ENCODE measurements at regions not wholly inside any gene's neighbourhood (a gene's known extent, or its start where the extent isn't known, plus 50 kb on each side); places are given as distances from the start of the nearest gene placed in this dataset.
"Not testable (repeated sequence)": the region's sequence is repeated elsewhere in the genome, so short reads cannot be mapped to it uniquely, and the experiment has no call there.

- ATAC-seq (no peak), DNase-seq (no peak)
These were observed 355.5 kb downstream of the LRRIQ3 start for GRCh38 chr1:73842436-73842835.

DNA sequence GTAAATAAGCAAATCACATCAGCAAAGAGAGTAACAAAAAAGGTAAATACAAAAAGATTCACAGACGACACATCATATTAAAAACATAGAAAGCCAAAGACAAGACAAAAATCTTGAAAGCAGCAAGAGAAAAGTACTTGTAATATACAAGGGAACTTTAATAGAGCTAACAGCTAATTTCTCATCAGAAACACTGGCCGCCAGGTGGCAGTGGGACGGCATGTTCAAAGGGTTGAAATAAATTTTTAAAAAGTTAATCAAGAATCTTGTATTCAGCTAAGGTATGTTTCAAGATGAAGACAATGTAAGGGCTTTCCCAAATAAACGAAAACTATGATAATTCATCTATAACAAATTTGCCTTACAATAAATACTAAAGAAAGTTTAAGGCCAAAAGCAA lies 358.1 kb downstream of the LRRIQ3 start:
- DNase-seq (peak; percentile 4), ATAC-seq (no peak)

GRCh38 chr1:73832276-73833181 lies 365.4 kb downstream of the LRRIQ3 start:
- DNase-seq (no peak), ATAC-seq (no peak)

- DNase-seq, ATAC-seq: not testable (repeated sequence)
These were observed 370.7 kb downstream of the LRRIQ3 start for GRCh38 chr1:73827283-73827682.

DNA sequence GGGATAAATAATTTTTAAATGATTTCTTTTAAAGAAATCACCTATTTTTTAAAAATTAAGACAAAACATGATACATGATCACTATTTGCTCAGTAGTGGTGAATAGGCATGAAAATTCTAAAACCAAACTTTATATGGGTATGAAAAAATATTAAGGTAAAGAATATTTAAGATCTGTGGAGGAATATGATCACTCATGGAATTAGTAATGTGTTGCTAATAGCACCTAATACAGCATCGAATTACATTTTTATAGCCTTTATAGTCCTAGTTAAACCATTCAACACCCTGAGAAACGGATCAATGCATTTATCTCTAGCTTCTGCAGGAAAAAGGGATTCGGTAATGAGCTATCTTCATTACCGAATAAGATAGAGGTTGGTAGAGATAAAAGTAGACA lies 373.9 kb downstream of the LRRIQ3 start:
- no peak for ATAC-seq
- DNase-seq: no peak

GRCh38 chr1:73821520-73821919 lies 376.5 kb downstream of the LRRIQ3 start:
- ATAC-seq: no peak
- no peak for DNase-seq

DNA sequence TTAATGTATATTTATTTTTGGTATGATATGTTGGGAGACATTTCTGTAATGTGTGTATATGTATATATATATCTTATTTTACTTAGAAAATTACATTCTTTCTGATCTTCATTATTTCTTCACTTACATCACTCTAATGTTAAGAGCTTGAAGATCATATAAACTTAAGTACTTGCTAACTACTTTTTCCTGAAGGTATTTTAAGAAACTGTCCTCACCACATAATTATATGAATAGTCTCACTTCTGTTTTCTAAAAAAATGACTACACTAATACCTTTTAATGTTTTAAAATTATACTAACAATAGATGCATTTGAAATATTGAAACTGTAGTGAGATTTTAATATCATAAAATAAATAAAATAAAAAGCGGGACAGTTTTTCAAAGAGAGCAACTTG lies 377.1 kb downstream of the LRRIQ3 start:
- no peak for DNase-seq
- no peak for ATAC-seq

- ATAC-seq (no peak), DNase-seq (no peak)
These were observed 384.3 kb downstream of the LRRIQ3 start for GRCh38 chr1:73813716-73814115.

DNA sequence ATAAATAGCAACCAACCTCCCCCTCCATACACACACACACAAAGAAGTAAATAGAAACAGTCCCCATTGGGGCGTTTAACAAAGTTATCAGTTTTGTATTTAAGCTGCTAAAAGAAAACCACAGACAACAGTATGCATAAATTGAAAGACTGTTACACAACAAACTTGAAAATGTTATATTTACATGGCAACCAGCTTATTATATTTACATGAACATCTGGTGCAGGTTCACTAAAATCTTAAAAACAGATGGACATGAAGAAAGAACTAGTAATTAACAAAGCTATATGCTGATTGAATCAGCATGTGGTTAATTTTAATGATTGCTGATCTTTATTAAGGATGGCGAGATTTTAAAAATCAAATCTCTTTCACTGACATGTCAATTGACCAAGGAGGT lies 384.7 kb downstream of the LRRIQ3 start:
- no peak for ATAC-seq
- DNase-seq: no peak

DNA sequence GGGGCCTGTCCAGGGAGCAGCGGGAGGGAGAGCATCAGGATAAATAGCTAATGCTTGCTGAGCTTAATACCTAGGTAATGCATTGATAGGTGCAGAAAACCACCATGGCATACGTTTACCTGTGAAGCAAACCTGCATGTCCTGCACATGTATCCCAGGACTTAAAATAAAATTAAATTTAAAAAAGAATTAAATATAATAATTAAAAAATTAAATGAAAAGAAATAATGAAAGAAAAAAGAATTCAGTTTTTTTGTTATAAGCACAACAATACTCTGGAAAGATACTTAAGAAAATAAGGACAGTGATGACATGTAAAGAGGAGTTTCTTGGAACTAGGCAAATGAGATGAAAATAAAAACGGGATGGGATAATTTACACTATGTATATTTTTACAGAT lies 386.2 kb downstream of the LRRIQ3 start:
- ATAC-seq (no peak), DNase-seq (no peak)

DNA sequence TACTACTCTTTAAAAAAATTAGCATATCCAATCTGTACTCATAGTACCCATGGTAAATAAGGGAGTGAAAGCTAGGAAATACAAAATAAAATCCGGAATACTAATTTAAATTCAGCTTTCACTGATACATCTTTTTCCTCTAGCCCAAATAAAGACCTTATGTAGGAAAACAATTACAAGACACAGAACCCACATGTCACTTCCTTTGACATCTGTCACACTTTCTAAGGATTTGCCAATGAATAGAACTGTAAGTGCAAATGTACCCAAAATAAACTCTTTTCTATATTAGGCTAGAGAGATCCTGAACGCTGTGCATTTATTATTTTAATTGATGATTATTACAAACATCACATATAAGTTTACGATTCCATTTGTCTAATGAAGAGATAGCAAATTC lies 393.0 kb downstream of the LRRIQ3 start:
- DNase-seq (no peak), ATAC-seq (no peak)

DNA sequence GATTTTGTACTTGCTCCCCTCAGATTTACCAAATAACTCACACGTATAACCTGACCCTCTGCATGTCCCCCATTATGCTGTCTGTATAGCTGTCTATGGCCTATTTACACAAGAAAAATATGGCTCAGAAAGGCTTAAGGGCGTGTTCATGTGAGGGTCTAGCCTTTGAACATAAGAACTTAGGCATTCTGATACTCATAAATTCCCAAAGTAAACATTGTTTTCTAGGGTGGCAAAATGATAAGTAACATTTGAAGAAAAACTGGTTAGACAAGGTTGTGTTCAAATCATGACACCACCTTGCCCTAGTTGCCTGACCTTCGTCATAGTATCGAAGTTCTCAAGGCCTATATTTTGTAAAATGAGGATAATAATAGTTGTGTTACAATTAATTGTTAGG lies 394.6 kb downstream of the LRRIQ3 start:
- ATAC-seq (no peak), DNase-seq (no peak)

GRCh38 chr1:73801912-73802429 lies 396.0 kb downstream of the LRRIQ3 start:
- no peak for ATAC-seq

GRCh38 chr1:73800376-73800775 lies 397.6 kb downstream of the LRRIQ3 start:
- no peak for ATAC-seq
- no peak for DNase-seq

More at GRCh38 chr1:73801912-73802429, 396.0 kb downstream of the LRRIQ3 start:
- no peak for DNase-seq

DNA sequence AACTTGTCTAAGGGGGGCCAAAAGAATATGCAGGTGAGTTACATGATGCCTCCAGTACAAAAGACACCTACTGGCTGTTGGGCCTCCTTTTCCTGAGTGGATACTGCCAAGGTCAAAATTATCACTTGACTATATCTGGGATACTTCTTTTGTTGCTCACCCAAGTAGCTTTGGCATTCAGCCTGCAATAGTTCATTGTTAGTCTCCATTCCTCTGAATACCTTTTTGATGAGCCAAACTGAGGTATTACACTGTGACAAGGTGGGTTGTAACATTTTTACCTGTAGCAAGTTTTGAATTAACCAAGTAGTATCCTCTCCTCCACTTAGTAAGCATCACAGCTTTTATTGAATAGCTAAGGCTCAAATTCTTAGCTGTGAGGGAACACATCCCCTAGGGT lies 408.0 kb downstream of the LRRIQ3 start:
- DNase-seq: no peak

DNA sequence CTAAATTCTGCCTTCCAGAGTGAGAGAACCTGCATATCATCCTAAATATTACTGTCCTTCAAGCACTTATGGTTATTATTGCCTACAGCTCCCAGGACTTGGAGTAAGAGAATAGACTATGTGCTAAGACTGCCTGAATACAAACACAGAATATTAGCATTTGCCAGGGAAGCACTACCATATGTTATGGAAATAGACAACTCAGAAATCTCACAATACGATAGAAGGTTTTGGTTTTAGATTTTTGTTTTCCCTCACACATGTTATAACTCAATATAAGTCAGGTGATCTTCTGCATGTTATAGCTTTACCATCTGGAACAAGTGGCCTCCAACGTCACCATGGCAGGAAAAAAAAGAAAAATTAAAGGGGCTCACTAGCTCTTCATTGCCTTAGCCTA lies 413.9 kb downstream of the LRRIQ3 start:
- DNase-seq (no peak), ATAC-seq (no peak)

More for the DNA sequence above, 408.0 kb downstream of the LRRIQ3 start:
- no peak for ATAC-seq

DNA sequence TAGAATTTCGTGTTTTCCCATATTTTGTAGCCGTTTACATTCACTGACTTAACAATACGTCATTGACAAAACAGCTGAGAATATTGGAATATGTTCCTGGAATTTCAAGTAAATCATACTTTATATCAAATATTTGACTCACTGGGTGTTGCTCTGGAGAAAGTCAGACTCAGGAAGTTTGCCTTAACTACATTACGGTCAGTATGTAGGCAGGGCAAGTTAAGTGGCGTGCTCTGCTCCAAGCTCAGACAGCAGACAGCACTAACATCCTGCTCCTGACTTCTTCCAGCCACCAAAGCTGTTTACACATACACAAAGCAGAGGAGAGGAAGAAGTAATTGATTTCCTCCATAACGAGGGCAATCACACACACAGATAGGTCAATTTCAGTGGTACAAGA lies 414.6 kb downstream of the LRRIQ3 start:
- no peak for ATAC-seq
- no peak for DNase-seq

DNA sequence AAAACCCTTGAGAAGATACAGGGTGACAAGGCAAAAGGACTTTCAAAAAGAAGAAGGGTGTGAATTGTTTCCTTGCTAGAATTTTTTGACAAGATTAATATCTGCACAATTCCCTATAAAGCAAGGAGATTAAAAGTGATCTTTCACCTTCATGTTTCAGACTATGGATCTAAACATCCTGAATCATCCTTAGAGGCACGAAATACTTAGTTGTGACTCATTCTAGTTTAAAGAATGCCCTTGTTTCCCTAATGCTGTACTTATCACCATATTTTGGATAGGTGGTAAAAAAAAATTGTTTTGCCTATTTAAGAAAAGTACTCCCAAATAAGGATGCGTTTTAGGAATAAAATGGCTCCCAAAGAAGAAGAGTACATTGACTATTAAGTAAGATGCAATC lies 415.1 kb downstream of the LRRIQ3 start:
- ATAC-seq (no peak), DNase-seq (no peak)

DNA sequence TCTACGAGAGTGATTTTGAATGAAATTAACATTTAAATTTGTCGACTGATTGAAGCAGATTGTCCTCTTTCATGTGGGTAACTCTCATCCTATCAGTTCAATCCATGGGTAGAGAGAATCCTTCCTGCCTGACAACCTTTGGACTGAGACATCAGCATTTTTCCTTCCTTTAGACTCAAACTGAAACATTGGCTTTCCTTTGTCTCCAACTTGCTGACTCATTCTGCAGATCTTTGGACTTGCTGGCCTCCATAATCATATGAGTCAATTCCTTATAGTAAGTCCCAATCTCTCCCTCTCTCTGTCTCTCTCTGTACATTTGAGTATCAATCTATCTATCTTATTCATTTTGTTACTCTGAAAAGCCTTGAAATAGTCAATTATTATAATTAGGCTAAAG lies 416.7 kb downstream of the LRRIQ3 start:
- ATAC-seq: no peak
- DNase-seq: no peak

- DNase-seq (no peak), ATAC-seq (no peak)
These were observed 419.5 kb downstream of the LRRIQ3 start for GRCh38 chr1:73778471-73778870.

GRCh38 chr1:73775896-73776295 lies 422.1 kb downstream of the LRRIQ3 start:
- DNase-seq: no peak
- ATAC-seq: no peak

- no peak for ATAC-seq
- no peak for DNase-seq
These were observed 425.0 kb downstream of the LRRIQ3 start for GRCh38 chr1:73772941-73773340.

- ATAC-seq (no peak), DNase-seq (no peak)
These were observed 426.6 kb downstream of the LRRIQ3 start for GRCh38 chr1:73771396-73771795.

Data from stimulated activated naive CD8-positive, alpha-beta T cell treated with anti-CD3 and anti-CD28 coated beads, Interleukin-15, Interleukin-2, amounts not matched to agents 100 U/mL and 50 U/mL, for 24 hours (primary cell).